Activated CD4-positive, alpha-beta T cell treated with anti-CD3 and anti-CD28 coated beads, Interleukin-2, amount 10 ng/mL, durations not matched to agents 7 days and 5 days (primary cell): ENCODE measurements at regions not wholly inside any gene's neighbourhood (a gene's known extent, or its start where the extent isn't known, plus 50 kb on each side); places are given as distances from the start of the nearest gene placed in this dataset.

Experiments used
- CTCF ChIA-PET: fragments of 350-600 bp; sonication (Branson Sonifier 250); formaldehyde crosslinking; loops from one replicate; lab custom pipeline; 2021; ENCODE audit warnings: antibody characterized with exemption; lab: Charles Lee
- POLR2A ChIA-PET: fragments of 350-600 bp; sonication (Branson Sonifier 250); formaldehyde crosslinking; loops from one replicate; lab custom pipeline; 2021; ENCODE audit warnings: antibody characterized with exemption; lab: Charles Lee
- DNase-seq: peaks from one replicate; pipeline ENCODE4 v3.0.0-alpha.2; 2020
- H3K27ac Mint-ChIP-seq: one replicate; pipeline ENCODE4 v1.8.0; 2021; ENCODE audit warnings: mild to moderate bottlenecking, moderate library complexity, mixed read lengths
- H3K27me3 Mint-ChIP-seq: one replicate; pipeline ENCODE4 v1.8.0; 2021; ENCODE audit warnings: mixed read lengths
- H3K36me3 Mint-ChIP-seq: one replicate; pipeline ENCODE4 v1.8.0; 2021; ENCODE audit warnings: low read depth, mixed read lengths
- H3K4me1 Mint-ChIP-seq: one replicate; pipeline ENCODE4 v1.8.0; 2021; ENCODE audit warnings: mixed read lengths
- H3K4me3 Mint-ChIP-seq: one replicate; pipeline ENCODE4 v1.8.0; 2021; ENCODE audit warnings: mild to moderate bottlenecking, moderate library complexity, mixed read lengths
- H3K9me3 Mint-ChIP-seq: one replicate; pipeline ENCODE4 v1.8.0; 2021; ENCODE audit warnings: mixed read lengths

GRCh38 chr3:14275962-14276909, 97.6 kb downstream of the LSM3 start:
- Mint-ChIP-seq H3K27ac (no peak overlapping the region), H3K9me3 (no peaks in the 10 kb centered on the region), H3K27me3 (no peaks in the 10 kb centered on the region), H3K36me3 (no peaks in the 10 kb centered on the region), H3K4me3 (no peak overlapping the region), H3K4me1 (no peaks in the 10 kb centered on the region)
- DNase-seq = no peak
- ChIA-PET POLR2A (no interaction called here), CTCF (interaction anchor here (1.1 to 1.2 kb wide), 2 partner anchors 15 to 27 kb away, joined by 3 read pairs; no protein-coding TSS in a partner anchor)

GRCh38 chr3:14277557-14277956, 98.9 kb downstream of the LSM3 start:
- Mint-ChIP-seq H3K4me1 (no peaks in the 10 kb centered on the region), H3K4me3 (no peak overlapping the region), H3K27ac (no peak overlapping the region), H3K27me3 (no peaks in the 10 kb centered on the region), H3K9me3 (no peaks in the 10 kb centered on the region), H3K36me3 (no peaks in the 10 kb centered on the region)
- DNase-seq = no peak
- ChIA-PET POLR2A (no interaction called here), CTCF (interaction anchor here (0.8 to 1.0 kb wide), 2 partner anchors 16 to 154 kb away, joined by 3 read pairs; no protein-coding TSS in a partner anchor)

GRCh38 chr3:14278265-14278798, 99.7 kb downstream of the LSM3 start:
- no peak overlapping the region for H3K27ac Mint-ChIP-seq
- H3K9me3 Mint-ChIP-seq = no peaks in the 10 kb centered on the region
- DNase-seq = no peak
- no peak overlapping the region for H3K4me3 Mint-ChIP-seq
- ChIA-PET CTCF (interaction anchor here (1.0 kb wide), 1 partner anchor 17 kb away, joined by 3 read pairs; no protein-coding TSS in a partner anchor), POLR2A (no interaction called here)
- H3K4me1 Mint-ChIP-seq = no peaks in the 10 kb centered on the region
- H3K36me3 Mint-ChIP-seq = no peaks in the 10 kb centered on the region
- no peaks in the 10 kb centered on the region for H3K27me3 Mint-ChIP-seq

- Mint-ChIP-seq H3K27me3 (no peaks in the 10 kb centered on the region), H3K4me3 (no peak overlapping the region), H3K9me3 (no peaks in the 10 kb centered on the region), H3K4me1 (no peaks in the 10 kb centered on the region), H3K36me3 (no peaks in the 10 kb centered on the region), H3K27ac (no peak overlapping the region)
- CTCF ChIA-PET = no interaction called here
- POLR2A ChIA-PET = no interaction called here
- DNase-seq = no peak
Observed at GRCh38 chr3:14278799-14279625, 100.4 kb downstream of the LSM3 start.

GRCh38 chr3:14279626-14280061, 101.0 kb downstream of the LSM3 start:
- H3K36me3 Mint-ChIP-seq = no peaks in the 10 kb centered on the region
- no peaks in the 10 kb centered on the region for H3K9me3 Mint-ChIP-seq
- no peak overlapping the region for H3K27ac Mint-ChIP-seq
- DNase-seq = no peak
- no peaks in the 10 kb centered on the region for H3K4me1 Mint-ChIP-seq
- H3K4me3 Mint-ChIP-seq = no peak overlapping the region
- ChIA-PET POLR2A (no interaction called here), CTCF (no interaction called here)
- H3K27me3 Mint-ChIP-seq = no peaks in the 10 kb centered on the region

- no peaks in the 10 kb centered on the region for H3K36me3 Mint-ChIP-seq
- no peak overlapping the region for H3K4me3 Mint-ChIP-seq
- no peaks in the 10 kb centered on the region for H3K9me3 Mint-ChIP-seq
- POLR2A ChIA-PET = no interaction called here
- H3K27me3 Mint-ChIP-seq = no peaks in the 10 kb centered on the region
- no peak overlapping the region for H3K27ac Mint-ChIP-seq
- CTCF ChIA-PET = interaction anchor here (0.9 kb wide), 1 partner anchor 187 kb away, joined by 3 read pairs; no protein-coding TSS in a partner anchor
- H3K4me1 Mint-ChIP-seq = no peaks in the 10 kb centered on the region
- DNase-seq = no peak
Observed at GRCh38 chr3:14280326-14280725, 101.7 kb downstream of the LSM3 start.

GRCh38 chr3:14281053-14281452, 102.4 kb downstream of the LSM3 start:
- H3K4me3 Mint-ChIP-seq = no peak overlapping the region
- H3K4me1 Mint-ChIP-seq = no peaks in the 10 kb centered on the region
- H3K27me3 Mint-ChIP-seq = no peaks in the 10 kb centered on the region
- DNase-seq = no peak
- no peaks in the 10 kb centered on the region for H3K36me3 Mint-ChIP-seq
- CTCF ChIA-PET = interaction anchor here (0.9 kb wide), 1 partner anchor 186 kb away, joined by 3 read pairs; no protein-coding TSS in a partner anchor
- POLR2A ChIA-PET = no interaction called here
- no peak overlapping the region for H3K27ac Mint-ChIP-seq
- H3K9me3 Mint-ChIP-seq = no peaks in the 10 kb centered on the region

- POLR2A ChIA-PET = no interaction called here
- Mint-ChIP-seq H3K27ac (no peak overlapping the region), H3K36me3 (no peaks in the 10 kb centered on the region), H3K27me3 (no peaks in the 10 kb centered on the region), H3K4me3 (no peak overlapping the region), H3K4me1 (no peaks in the 10 kb centered on the region), H3K9me3 (no peaks in the 10 kb centered on the region)
- no peak for DNase-seq
- CTCF ChIA-PET = no interaction called here
Observed at GRCh38 chr3:14282001-14282705, 103.5 kb downstream of the LSM3 start.

GRCh38 chr3:14282706-14283075, 104.1 kb downstream of the LSM3 start:
- H3K4me1 Mint-ChIP-seq = no peaks in the 10 kb centered on the region
- H3K4me3 Mint-ChIP-seq = no peak overlapping the region
- no peaks in the 10 kb centered on the region for H3K9me3 Mint-ChIP-seq
- no peaks in the 10 kb centered on the region for H3K36me3 Mint-ChIP-seq
- no peak for DNase-seq
- ChIA-PET POLR2A (no interaction called here), CTCF (no interaction called here)
- H3K27ac Mint-ChIP-seq = no peak overlapping the region
- no peaks in the 10 kb centered on the region for H3K27me3 Mint-ChIP-seq

GRCh38 chr3:14283092-14283812, 104.6 kb downstream of the LSM3 start:
- no peak for DNase-seq
- Mint-ChIP-seq H3K27me3 (no peaks in the 10 kb centered on the region), H3K36me3 (no peaks in the 10 kb centered on the region), H3K27ac (no peak overlapping the region), H3K4me3 (no peak overlapping the region), H3K9me3 (no peaks in the 10 kb centered on the region), H3K4me1 (no peaks in the 10 kb centered on the region)
- ChIA-PET CTCF (no interaction called here), POLR2A (no interaction called here)

- POLR2A ChIA-PET = no interaction called here
- Mint-ChIP-seq H3K9me3 (no peaks in the 10 kb centered on the region), H3K27ac (no peak overlapping the region), H3K27me3 (peaks cover 2% of the 10 kb centered on the region), H3K4me3 (no peak overlapping the region), H3K36me3 (no peaks in the 10 kb centered on the region), H3K4me1 (no peaks in the 10 kb centered on the region)
- DNase-seq = no peak
- CTCF ChIA-PET = no interaction called here
Observed at GRCh38 chr3:14283813-14284438, 105.3 kb downstream of the LSM3 start.
